Left renal pelvis (tissue), 4 donors: ENCODE measurements at regions not wholly inside any gene's neighbourhood (a gene's known extent, or its start where the extent isn't known, plus 50 kb on each side); places are given as distances from the start of the nearest gene placed in this dataset.
A peak's percentile ranks its signal among the peaks of the same experiment; 100 is the strongest.

Experiments used
- DNase-seq, 4 donors: peaks; one replicate each; pipeline ENCODE4 v3.0.0-alpha.2; 2013; ENCODE audit warnings: low read depth in 4 of 4, low spot score in 3 of 4

- no peak for DNase-seq
Observed at GRCh38 chr12:115519887-115520286, 757.6 kb downstream of the MED13L start.

DNA sequence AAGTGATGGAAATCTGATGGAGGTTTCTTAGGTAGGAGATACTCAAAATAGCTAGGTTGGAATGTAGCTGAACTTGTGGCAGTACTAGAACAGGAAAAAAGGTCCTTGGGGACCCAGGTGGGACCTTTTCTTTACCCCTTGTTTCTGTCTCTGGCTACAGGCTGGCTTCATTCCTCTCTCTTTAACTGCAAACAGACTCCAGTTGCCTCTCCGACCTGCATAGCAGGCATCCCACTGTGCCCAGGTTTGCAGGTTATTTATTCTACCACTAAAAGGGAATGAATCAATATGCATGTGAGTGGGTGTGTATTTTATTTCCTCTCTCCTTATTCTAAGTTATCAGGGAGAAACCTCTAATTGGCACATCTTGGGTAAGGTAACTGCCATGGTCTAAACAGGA, 758.1 kb downstream of the MED13L start:
- no peak for DNase-seq

DNA sequence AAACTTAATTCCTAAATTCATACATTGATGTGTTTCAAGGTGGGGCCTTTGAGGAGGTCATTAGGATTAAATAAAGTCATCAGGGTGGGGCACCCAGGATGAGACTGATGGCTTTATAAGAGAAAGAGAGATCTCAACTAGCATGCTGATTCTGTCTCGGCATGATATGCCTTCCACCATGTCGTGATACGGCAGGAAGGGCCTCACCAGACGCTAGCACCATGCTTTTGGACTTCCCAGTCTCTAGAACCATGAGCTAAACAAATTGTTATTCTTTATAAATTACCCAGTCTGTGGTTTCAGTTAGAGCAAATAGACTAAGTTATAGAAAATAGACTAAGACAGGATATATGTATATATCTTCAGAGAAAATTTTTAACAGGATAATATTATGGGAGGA, 759.6 kb downstream of the MED13L start:
- DNase-seq: no peak

- DNase-seq: no peak
Observed at GRCh38 chr12:115511986-115512711, 765.3 kb downstream of the MED13L start.

GRCh38 chr12:115511305-115511704, 766.2 kb downstream of the MED13L start:
- DNase-seq: no peak

GRCh38 chr12:115508990-115509389, 768.5 kb downstream of the MED13L start:
- DNase-seq: no peak

DNA sequence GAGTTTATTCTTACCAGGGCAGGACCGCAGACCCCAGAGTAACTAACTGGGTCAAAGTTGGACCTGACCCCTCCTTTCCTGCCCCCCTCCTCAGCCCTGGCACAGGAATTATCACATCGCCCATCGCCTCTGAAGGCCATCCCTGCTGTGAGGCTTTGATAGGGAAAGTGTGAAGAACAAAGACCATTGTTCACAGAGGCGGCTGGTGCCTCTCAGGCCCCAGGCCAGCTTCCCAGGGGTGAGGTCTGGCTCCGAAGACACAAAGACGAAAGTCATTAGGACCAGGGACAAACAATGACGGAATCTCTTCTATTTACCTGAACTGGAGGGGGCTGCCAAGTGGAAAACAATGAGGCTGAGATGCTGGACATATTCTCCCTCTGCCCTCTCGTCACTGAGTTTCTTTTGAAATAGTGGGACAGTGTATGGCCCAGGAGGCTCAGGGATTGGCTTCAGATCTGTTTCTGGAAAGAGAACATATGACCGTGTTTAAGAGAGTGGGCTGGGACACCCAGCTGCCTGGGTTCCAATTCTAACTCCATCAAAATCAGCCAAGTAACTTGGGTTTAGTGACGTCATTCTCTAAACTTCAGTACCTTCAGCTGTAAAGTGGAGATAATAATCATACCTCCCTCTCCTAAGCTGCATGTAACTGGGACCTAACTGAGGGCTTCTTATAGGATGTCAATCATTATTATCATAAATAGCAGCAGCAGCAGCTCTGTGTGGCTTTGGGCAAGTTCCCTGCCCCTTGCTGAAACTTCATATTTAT, 769.4 kb downstream of the MED13L start:
- DNase-seq: no peak

- no peak for DNase-seq
Observed at GRCh38 chr12:115507560-115507889, 770.0 kb downstream of the MED13L start.

DNA sequence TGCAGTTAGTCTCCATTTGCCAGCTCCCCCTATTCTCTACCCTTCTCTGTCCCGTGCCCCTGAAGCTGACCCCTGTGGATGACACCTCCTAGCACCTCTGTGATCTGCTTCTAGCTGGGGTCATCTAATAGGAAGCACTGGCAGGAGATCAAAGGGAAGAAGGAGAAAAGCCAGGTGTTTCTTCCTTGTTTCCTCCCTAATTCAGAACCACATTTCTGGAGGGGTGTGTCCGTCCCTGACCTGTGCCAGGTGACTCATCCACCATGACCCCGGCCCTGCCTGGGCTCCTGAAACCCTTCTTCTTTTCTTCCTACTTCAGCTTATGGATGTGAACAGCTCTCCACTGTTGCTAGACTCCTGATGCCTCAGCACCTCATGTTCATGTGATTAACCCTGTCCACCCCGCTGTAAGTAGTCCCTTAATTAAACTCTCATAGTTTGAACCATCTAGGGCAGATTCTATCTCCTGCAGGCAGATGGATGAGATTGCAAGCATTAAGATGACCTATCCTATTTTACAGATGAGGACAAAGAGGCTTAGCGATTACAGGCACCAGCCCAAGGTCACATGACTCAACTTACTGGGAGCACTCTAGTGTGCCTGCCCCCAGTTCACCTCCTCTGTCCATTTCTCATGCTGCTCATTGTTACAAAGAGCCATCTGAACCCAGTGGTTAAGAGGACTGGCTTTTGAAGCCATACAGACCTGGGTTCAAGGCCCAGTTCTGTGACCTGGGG, 770.5 kb downstream of the MED13L start:
- DNase-seq: no peak

- DNase-seq: peak; percentile 22 to 46 (median 30)
Observed at GRCh38 chr12:115504306-115505290, 772.9 kb downstream of the MED13L start.

DNA sequence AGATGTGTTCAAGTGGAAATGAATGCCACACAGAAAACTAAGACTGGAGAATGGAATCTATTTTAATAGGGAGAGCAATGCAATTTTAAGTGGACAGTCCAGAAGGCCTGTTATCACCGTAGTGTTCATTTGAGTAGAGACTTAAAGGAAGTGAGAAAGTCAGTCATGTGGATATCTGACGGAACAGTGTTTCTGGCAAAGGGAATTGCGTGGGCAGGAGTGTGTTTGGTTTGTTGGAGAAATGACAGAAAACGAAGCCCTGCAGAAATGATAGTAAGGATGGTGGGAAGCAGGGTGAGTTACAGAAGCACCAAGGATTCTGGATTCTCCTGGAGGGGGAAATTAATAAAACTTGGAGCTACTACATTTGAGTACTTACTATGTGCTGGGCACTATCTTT, 776.6 kb downstream of the MED13L start:
- DNase-seq: no peak

GRCh38 chr12:115495300-115495699, 782.2 kb downstream of the MED13L start:
- DNase-seq: no peak

GRCh38 chr12:115492553-115492952, 784.9 kb downstream of the MED13L start:
- DNase-seq: no peak

- no peak for DNase-seq
Observed at GRCh38 chr12:115491511-115492250, 785.8 kb downstream of the MED13L start.

GRCh38 chr12:115489253-115489652, 788.2 kb downstream of the MED13L start:
- DNase-seq: no peak

- DNase-seq: no peak
Observed at GRCh38 chr12:115485967-115486366, 791.5 kb downstream of the MED13L start.

- DNase-seq: no peak
Observed at GRCh38 chr12:115485503-115485902, 792.0 kb downstream of the MED13L start.

GRCh38 chr12:115482943-115483342, 794.5 kb downstream of the MED13L start:
- no peak for DNase-seq

GRCh38 chr12:115481141-115481540, 796.4 kb downstream of the MED13L start:
- no peak for DNase-seq

- no peak for DNase-seq
Observed at GRCh38 chr12:115478505-115478904, 794.5 kb upstream of the TBX3 start.
